Fibroblast of skin of left quadriceps (primary cell): ENCODE measurements at regions not wholly inside any gene's neighbourhood (a gene's known extent, or its start where the extent isn't known, plus 50 kb on each side); places are given as distances from the start of the nearest gene placed in this dataset.

Experiments
- DNase-seq, 2 experiments: peaks; one replicate each; pipeline ENCODE4 v3.0.0-alpha.2; 2013; ENCODE audit warnings: low read depth in 2 of 2

DNA sequence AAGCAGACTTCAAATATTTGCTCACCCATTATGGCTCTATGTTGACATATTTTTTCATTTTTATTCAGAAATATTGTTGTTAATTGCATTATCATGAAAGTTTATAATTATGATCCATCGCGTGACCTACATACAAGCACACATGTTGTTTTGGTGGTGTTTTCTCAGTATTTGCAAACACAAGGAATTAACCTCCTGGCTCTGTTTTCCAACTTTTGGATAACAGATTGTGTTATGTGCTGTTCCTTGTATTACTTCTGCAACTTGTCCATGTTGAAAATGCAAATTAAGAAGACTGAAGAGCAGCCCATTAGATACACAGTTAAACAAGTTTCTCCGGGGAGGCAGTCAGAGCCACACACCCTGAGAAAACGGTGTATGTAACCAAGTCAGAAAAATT lies 201.2 kb downstream of the SEC23A start:
- no peak for DNase-seq

DNA sequence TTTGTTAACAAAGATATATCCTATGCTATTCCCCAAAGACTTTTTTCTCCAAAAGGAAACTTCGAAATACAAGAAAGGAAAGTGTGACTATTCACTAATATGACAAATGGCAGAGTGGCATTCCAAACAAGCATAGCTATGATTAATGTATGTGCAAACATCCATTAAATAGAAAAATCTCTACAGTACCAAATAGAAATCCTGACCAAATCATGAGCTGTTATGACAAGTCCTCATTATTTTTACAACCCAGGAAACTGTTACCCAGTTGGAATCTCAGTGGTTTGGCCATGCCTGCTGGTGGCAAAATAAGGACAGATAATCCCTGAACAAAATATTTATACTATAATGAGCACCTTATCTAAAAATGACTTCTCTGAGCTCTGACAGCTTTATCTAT lies 202.1 kb downstream of the SEC23A start:
- DNase-seq = no peak

DNA sequence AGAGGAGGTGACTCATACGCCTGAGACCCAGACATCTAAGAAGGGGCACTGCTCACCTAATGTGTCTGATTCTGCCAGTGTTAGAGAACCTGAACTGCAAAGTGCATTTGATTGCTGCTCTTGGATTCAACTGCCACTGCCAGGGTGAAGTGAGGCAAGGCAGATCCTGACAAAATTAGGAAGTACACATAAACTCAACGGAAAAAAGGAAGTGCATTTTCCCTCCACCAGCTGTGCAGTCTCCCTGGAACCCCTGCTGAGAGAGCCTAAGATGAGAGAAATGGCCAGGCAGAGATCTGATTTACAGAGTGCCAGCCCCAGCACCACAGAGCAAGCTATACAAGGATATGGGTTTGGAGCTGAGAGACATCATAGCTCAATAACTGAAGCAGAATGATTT lies 215.3 kb downstream of the SEC23A start:
- DNase-seq = no peak

DNA sequence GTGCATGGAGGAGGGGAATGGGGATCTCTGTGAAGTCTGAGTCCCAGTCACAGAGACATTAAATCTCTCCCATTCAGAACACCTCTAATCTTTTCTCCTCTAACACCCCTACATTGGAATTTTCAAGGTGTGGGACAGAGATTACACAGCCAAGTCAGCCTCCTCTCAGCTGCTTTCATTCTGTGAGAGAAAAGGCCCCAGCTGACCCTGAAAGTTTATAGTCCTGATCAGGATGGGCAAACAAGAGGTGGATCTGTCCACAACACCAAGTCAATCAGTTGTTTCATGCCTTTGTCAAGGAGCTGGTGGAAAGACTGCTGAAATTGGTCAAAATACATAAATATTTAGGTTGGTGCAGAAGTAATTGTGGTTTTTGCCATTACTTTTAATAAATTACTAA lies 218.9 kb downstream of the SEC23A start:
- no peak for DNase-seq

DNA sequence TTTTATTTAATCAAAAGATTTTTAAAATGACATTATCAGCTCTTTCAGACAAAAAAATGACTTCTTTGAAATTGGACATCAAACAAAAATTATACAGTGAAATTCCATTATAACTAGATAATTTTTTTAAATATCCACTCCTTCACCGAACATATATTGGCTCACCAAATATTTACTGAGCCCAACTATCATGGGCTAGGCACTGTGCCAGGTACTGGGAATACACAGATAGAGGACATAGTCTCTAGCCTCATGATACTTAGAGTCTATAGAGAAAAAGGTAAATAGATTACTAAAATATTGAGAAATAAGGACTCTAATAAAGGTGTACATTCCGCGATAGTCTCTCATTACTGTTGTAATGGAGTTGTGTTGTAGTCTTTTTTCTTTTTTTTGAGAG lies 219.9 kb downstream of the SEC23A start:
- no peak for DNase-seq

DNA sequence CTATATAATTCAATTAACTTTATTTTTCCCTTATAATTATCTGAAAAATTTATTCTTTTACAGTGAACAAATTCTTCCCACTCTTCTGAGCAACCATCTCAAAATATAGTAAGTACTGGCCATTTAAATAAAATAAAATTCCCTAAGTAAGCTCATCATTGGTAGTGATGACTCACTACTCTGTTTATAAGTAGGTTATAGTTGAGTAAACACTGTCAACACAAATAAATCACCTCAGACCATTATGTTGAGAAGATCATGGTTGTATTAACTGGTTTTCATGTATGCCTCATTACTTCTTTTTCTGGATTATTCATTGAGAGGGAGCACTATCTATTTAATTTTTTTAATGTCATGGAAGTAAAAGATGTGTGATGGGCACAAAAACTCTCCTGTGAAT lies 220.5 kb downstream of the SEC23A start:
- DNase-seq = no peak

DNA sequence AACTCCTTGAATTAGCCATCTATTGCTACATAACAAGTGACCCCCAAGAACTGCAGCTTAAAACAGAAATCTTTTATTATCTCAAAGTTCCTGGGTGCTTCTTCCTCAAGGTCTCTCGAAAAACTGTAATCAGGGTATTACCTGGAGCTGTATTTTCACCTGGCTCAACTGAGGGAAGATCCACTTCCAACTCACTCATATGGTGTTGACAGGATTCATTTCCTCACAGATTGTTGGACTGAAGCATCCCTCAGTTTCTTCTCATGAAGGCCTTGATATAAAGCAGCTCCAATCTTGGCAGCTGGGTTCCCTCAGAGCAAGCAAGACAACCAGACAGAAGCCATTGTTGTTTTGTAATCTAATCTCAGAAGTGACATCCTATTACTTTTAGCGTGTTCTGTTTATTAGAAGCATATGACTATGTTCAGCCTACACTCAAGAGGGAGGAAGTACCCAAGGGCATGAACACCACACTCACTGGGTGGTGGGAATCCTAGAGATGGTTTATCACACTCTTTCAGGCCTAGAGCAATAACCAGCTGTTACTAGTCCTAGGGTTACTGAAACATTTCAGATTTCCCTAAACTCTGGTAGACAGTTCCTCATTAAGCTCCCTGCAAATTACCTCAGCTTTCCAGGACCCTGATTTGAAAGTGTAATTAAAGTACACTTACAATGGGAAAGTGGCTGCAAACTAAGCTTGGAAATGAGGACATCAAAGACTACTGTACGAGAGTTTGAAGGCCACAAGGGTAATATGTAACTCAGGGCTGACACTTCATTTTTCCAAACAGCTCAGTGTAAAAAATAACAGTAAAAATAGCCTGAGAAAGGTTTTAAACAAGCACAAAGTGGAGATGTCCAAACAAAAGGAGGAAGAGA lies 222.2 kb downstream of the SEC23A start:
- DNase-seq = no peak

DNA sequence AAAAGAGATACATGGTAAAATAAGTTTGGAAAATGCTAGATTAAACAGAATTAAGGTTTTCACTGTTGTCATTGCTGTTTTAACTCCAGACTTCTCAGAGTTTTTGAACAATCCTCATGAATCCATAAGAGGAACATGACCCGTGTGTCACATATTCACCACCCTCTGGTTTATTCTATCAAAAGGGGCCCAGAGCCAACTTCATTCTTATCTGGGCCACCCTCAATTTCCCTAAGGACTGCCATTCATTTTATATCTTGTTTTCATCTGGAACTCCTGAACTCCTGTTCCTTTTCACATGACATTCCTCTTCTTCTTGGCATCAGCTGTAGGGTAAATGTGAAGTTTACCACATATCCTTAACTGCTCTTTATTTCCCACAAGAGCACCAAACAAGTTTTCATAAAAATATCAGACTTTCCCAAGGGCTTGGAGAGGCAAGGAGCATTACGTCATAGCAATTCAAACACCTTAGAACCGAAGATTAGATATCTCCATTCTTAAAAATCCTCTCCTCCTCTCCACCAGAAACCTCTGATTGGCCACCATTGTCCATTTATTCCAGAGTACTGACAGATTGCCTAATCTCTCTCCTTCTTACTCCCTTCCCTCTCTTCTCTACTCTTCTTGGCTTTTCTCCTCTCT lies 225.2 kb downstream of the SEC23A start:
- no peak for DNase-seq

DNA sequence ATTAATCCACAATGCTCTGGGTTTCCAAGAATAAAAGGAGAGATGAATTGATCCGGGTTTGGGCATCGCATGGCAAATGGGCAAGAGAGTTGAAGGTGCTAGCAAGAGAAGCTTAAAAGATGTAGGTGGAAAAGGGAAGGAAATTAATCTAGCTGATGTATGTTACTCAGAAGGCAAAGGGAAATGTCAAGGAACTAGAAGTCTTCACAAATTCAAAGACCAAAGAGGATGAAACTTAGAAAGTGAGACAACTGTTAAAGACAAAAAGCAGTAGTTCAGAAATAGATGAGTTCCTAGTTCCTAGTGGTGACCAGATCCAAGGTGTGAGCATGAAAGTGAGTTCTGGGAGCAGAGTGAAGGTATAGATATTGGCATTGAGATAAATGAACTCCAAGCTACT lies 228.3 kb downstream of the SEC23A start:
- no peak for DNase-seq

DNA sequence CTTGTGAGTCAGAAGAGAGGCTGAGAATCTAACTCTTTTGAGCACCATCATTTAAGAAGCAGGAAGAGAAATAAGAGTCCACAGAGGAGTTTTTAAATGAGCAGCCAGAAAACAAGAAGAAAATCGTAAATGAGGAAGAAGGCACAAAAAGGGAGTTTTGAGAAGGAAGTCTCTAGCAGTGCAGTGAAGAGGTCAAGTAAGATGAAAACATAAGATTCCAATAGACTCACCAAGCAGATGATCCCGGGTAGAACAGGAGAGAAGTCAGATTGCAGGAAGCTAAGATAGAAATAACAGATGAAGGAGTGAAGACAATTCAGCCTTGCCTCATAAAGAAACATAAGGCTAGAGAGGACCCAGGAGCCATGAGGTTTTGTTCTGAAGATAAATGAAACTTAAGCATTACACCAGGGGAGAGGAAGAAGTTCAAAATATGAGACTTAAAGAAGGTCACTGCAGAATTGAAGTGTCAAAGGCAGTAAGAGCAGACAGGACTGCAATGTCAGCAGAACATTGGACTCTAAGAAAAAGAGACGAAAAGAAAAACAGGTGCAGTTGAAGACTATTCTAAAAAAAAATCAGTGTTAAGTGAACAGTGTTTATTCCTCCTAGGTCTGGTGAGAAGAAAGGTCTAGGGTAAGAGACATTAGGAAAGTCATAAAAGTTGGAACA lies 229.0 kb downstream of the SEC23A start:
- DNase-seq = no peak

DNA sequence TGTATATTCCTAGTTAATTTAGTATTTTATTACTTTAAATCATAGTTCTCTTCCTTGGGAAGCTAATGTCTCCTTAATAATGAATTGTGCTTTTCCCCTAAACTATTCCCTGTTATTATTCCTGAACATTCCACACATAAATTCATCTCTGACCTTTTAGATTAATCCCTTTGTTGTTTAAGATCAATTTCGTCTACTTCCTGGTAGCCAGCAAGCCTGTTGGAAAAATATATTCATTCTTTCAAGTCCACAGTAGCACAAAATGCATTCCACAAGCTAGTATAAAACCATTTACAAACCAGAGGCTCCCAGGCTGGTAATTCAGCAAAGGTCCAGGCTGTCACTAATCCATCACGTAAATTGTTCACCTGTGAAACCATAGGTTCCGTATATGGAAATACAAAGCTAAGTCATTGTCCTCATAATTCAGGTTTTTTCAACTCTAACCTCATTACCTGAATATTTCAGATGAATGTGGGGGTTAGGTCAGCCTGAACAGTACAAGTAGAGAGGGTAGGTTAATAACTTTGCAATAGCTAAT lies 232.7 kb downstream of the SEC23A start:
- no peak for DNase-seq

DNA sequence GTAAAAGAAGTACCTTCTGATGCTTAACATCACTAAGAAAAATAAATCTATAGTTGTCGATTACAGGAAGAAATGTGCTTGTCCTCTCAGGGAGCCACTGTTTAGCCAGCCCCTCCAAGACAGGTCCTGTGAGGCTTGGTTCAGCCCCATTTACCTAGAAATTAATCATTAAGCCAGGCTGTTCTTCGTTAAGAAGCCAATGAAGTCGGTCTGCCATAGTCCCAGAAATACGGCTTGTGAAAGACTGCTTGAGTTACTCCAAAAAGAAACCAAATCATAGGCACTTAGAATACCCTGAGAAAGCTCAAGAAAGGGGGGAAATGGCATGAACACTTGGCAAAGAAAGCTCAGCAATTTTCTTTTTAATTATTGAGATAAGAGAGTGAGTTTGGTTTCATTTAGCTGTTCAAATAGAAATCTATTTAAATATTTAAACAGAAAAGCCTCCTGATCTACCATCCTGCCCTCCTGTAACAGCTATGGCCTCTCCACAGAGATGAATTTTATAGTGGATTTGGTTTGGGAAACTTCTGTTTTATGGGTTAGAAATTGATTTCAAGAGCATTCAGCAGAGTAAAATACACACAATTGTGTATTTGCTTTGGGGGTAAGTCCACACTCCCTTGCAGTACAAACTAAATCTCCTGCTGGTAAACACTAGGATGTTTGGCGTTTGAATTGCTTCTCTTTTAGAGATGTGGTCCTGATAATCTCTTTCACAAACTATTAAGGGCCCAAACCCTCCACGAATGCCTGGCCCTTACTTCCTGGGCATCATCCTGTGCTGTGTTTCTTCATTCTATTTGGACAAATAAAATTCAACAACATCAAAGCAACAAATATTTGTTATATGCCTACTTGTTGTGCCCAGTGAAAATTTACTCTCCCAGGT lies 234.4 kb downstream of the SEC23A start:
- no peak for DNase-seq

DNA sequence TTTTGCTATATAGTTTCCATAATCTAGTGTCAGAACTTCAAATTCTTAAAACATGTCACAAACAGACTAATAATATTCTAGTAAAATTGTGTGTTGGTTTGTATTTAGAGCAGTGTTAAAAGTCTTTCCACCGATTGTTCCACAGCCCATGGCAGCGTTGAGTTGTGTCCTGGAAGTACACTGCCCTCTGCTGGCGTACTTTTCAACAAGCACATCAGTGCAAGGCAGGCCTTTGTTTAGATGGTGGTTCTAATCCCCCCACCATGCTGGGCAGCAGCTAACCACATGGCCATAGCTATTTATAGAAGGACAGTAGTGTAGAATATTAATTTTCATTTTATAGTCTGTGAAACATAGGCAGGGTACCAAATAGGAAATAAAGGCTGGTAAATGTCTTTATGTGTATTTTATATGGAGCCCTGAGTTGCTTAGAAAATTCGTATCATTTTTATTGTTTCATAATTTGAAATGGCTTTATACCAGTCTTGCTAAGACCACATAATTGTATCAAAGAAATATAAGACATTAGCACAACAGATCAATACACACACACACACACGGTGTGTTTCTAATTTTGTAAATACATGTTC lies 235.4 kb downstream of the SEC23A start:
- peak; percentile 60 to 66 for DNase-seq

DNA sequence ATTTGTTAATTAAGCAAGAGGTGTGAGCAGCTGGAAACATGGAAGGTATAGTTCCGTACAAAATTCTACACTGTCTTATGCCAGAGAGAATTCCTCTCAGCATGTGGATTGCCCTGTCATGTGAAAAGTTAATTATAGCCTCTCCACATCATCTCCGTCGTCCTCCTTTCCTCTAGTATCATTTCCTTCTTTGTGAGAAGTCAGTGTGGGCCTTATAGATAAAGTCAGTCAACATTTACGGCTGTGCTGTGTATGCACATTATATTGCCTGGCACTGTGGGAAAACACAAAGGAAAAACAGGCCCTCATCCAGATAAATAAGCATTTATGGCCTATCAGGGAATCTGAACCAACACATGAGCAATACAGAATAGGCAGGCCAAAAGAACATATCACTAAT lies 236.6 kb downstream of the SEC23A start:
- DNase-seq = no peak

DNA sequence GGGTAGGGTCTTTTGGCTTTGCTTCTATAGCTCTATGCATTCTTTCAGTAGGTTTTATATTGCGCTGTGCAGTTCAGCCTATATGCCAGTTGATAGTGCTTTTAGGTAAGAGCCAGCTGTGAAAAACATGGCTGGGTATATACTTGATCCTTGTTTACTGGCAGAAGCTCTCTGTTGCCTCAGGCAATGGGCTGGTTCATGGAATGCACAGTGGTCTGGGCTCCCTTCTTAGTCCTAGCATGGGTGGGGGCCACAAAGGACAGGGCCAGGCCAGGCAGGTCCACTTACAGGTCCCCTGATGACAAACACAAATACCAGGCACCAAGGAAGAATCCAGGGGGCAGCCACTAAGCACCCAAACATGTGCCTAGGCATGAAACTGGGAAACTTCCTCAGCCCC lies 240.7 kb downstream of the SEC23A start:
- no peak for DNase-seq

DNA sequence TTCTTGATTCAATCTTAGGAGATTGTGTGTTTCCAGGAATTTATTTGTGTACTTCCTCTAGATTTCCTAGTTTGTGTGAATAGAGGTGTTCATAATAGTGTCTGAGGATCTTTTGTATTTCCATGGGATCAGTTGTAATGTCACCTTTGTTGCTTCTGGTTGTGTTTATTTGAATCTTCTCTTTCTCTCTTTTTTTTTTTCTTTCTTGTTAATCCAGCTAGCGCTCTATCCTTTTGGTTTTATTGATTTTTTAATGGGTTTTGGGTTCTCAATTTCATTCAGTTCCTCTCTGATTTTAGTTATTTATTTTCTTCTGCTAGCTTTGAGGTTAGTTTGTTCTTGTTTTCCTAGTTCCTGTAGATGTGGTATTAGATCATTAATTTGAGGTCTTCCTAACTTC lies 242.5 kb downstream of the SEC23A start:
- no peak for DNase-seq

DNA sequence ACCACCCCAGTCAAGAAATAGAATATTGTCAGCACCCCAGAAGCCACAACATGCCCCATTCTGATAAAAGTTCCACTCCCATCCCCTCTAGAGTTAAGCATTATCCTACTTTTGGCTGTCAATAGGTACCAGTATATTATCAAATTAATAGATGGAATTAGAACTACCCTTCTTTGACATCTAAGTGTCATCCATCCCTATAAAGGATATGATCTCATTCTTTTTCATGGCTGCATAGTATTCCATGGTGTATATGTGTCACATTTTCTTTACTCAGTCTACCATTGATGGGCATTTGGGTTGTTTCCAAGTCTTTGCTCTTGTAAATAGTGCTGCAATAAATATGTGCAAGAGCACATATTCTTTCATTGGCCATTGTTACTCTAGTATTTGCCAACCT lies 246.2 kb downstream of the SEC23A start:
- DNase-seq = no peak

DNA sequence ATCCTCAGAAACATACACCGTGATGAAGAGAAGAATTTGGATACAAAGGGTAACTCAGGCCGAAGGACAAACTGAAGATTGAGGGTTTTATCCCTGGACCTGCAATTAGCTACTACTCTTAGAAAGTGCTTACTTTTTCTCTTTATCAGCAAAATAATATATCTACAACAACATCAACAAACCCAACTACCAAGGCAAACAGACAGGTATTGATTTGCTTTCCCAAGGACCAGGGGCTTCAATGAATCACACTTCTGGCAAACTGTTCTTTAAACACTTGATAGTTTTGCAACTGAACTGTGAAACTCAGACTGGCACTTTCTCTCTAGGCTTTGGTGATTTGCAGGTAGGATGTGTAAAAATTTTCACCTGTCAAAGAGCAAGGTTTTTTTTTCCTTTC lies 247.5 kb downstream of the SEC23A start:
- no peak for DNase-seq

DNA sequence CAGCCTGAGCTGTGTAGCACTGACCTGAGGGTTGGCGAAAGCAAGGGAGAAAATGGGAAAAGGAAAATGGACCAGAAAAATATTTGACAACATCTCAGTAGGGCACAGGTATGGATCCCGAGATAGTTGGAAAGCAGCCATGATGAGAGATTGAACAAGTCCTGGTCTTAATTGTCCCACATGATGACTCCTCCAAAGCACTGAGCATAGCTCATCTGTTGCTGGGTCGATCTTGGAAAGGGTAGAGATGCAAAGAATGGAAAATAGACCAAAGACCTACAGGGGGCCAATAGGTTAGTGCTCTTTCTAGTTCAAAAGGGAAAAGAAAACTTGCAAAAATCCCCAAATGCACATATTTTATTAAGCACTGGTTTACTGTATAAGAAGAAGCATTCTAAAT lies 251.9 kb downstream of the SEC23A start:
- DNase-seq = no peak

DNA sequence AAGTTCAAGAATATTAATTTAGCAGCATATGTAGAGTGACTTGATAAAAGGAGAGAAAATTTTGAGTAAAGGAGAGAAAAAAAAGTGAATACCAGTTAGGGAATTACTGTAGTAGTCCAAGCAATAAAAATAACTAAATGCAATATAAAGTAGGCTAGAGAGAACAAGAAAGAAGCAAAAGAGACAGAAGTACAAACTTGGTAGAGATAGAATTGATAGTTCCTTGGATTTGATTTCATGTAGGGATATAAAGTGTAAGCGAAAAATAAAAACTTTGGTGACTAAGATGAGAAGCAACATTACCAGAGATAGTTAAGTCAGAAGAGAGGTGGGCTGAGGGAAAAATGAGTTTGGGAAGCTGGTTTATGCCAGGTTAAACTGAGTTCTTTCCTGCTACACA lies 252.4 kb downstream of the SEC23A start:
- DNase-seq = no peak

DNA sequence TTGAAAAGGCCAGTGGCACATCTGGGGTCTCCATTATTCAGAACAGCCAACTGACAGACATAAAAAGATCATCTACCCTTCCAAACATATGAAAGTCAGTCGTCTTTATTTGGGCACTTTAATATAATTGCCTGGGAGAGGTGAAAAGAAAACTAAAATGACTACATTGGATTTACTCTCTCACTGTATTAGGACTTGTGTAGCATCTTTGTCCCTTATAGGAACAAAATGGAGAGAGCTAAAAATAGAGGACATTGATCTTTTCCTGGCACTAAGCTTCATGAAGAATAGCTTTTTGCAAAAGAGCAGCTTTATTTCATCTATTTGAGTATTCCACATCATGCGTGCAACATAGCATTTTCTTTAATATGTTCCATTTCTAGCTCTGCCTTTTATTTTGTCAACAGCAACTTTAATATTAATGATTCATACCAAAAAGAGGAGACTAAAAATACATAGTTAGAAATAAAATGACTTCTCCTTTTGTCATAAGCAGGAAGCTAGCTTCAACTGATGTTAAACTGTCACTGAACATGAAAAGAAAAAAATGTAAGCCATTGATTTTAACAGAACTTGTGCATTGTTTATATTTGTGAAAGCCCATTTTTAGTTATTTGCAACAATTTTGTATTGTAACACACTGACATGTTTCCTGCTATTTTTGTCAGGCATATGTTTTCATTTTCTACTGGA lies 254.6 kb downstream of the SEC23A start:
- no peak for DNase-seq
